Ishikawa (cell line): ENCODE measurements at regions not wholly inside any gene's neighbourhood (a gene's known extent, or its start where the extent isn't known, plus 50 kb on each side); places are given as distances from the start of the nearest gene placed in this dataset.

ENCODE experiments used
- CEBPB ChIP-seq: IDR thresholded peaks from 2 replicates; pipeline ENCODE4 v1.6.1; 2012
- CREB1 ChIP-seq: IDR thresholded peaks from 2 replicates; pipeline ENCODE4 v1.6.1; 2012; ENCODE audit warnings: low read depth
- EGR1 ChIP-seq: IDR thresholded peaks from 2 replicates; pipeline ENCODE4 v1.6.1; 2012
- EP300 ChIP-seq: IDR thresholded peaks from 2 replicates; pipeline ENCODE4 v1.6.1; 2012; ENCODE audit warnings: borderline replicate concordance
- FOXM1 ChIP-seq: IDR thresholded peaks from 2 replicates; pipeline ENCODE4 v1.6.1; 2012; ENCODE audit warnings: low read depth, borderline replicate concordance
- NFIC ChIP-seq: IDR thresholded peaks from 2 replicates; pipeline ENCODE4 v1.6.1; 2012
- RAD21 ChIP-seq: IDR thresholded peaks from 2 replicates; pipeline ENCODE4 v1.6.1; 2012; ENCODE audit warnings: low read depth
- TAF1 ChIP-seq: IDR thresholded peaks from 2 replicates; pipeline ENCODE4 v1.6.1; 2012; ENCODE audit warnings: low read depth, mild to moderate bottlenecking
- TCF12 ChIP-seq: IDR thresholded peaks from 2 replicates; pipeline ENCODE4 v1.6.1; 2012; ENCODE audit warnings: low read depth
- TEAD4 ChIP-seq: IDR thresholded peaks from 2 replicates; pipeline ENCODE4 v1.6.1; 2012
- YY1 ChIP-seq: IDR thresholded peaks from 2 replicates; pipeline ENCODE4 v1.6.1; 2012; ENCODE audit warnings: low read depth
- ZBTB7A ChIP-seq: IDR thresholded peaks from 2 replicates; pipeline ENCODE4 v1.6.1; 2012; ENCODE audit warnings: low read depth
- TF ChIP-seq, protein P1 (sequence below): IDR thresholded peaks from 2 replicates; pipeline ENCODE4 v1.6.1; 2012
- TF ChIP-seq, protein P2 (sequence below): IDR thresholded peaks from 2 replicates; pipeline ENCODE4 v1.6.1; 2012; ENCODE audit warnings: low read depth, mild to moderate bottlenecking
- TF ChIP-seq, protein P3 (sequence below): IDR thresholded peaks from 2 replicates; pipeline ENCODE4 v1.6.1; 2012

DNA sequence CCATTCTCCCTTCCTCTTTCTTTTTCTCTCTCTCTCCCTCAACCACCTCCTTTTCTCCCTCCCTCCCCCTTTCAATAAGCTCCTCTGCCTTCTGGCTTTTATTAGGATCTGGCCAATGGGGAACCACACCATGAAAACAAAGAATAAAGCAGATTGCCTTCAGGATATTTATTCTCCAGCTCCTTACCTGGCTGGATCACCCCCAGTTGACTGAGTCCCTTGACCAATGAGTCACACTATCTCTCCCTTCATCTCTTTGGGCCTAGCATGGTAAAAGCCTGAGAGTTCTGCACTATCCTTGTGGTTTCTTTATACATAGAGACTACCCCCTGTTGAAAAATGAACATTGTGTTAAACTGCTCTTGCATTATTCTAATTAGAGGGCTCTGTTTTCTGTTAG lies 476.8 kb downstream of the EPHA7 start:
- TF ChIP-seq ZBTB7A (no peak), CREB1 (no peak), TCF12 (no peak), YY1 (no peak), RAD21 (no peak), NFIC (no peak), TEAD4 (no peak), TAF1 (no peak)
- TF ChIP-seq, protein P1, sequence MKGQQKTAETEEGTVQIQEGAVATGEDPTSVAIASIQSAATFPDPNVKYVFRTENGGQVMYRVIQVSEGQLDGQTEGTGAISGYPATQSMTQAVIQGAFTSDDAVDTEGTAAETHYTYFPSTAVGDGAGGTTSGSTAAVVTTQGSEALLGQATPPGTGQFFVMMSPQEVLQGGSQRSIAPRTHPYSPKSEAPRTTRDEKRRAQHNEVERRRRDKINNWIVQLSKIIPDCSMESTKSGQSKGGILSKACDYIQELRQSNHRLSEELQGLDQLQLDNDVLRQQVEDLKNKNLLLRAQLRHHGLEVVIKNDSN = no peak

DNA sequence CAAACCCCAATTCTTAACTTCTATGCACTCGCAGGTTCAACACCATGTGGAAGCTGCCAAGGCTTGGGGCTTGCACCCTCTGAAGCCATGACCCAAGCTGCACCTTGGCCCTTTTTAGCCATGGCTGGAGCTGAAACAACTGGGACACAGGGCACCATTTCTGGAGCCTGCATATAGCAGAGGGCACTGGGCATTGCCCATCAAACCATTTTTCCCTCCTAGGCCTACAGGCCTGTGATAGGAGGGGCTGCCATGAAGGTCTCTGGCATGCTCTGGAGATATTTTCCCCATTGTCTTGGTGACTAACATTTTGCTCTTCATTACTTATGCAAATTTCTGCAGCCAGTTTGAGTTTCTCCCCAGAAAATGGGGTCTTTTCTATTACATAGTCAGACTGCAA lies 484.7 kb downstream of the EPHA7 start:
- TF ChIP-seq TEAD4 (no peak), CEBPB (no peak), CREB1 (no peak), EP300 (no peak), NFIC (no peak), TAF1 (no peak), EGR1 (no peak)
- TF ChIP-seq, protein P2, sequence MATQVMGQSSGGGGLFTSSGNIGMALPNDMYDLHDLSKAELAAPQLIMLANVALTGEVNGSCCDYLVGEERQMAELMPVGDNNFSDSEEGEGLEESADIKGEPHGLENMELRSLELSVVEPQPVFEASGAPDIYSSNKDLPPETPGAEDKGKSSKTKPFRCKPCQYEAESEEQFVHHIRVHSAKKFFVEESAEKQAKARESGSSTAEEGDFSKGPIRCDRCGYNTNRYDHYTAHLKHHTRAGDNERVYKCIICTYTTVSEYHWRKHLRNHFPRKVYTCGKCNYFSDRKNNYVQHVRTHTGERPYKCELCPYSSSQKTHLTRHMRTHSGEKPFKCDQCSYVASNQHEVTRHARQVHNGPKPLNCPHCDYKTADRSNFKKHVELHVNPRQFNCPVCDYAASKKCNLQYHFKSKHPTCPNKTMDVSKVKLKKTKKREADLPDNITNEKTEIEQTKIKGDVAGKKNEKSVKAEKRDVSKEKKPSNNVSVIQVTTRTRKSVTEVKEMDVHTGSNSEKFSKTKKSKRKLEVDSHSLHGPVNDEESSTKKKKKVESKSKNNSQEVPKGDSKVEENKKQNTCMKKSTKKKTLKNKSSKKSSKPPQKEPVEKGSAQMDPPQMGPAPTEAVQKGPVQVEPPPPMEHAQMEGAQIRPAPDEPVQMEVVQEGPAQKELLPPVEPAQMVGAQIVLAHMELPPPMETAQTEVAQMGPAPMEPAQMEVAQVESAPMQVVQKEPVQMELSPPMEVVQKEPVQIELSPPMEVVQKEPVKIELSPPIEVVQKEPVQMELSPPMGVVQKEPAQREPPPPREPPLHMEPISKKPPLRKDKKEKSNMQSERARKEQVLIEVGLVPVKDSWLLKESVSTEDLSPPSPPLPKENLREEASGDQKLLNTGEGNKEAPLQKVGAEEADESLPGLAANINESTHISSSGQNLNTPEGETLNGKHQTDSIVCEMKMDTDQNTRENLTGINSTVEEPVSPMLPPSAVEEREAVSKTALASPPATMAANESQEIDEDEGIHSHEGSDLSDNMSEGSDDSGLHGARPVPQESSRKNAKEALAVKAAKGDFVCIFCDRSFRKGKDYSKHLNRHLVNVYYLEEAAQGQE = no peak

DNA sequence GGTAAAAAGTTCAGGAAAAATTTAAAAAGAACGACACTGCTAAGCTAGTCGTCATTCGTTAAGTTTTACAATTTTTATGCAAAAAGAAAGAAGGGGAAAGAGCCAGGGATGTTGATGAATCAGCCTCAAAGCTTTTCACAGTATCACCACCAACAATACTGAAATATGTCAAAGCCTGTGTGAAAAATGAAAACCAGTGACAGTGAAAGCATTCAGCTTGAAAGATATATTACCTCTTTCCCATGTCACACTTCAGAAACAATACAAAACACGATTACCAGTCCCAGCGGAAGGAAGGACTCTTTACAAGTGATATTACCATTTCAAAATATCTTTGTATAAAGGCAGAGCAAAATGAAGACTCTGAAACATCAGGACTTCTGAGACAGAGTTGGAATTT lies 489.2 kb downstream of the EPHA7 start:
- TF ChIP-seq TEAD4 (no peak), TAF1 (no peak), FOXM1 (no peak), EGR1 (no peak)
- TF ChIP-seq, protein P2 = no peak

DNA sequence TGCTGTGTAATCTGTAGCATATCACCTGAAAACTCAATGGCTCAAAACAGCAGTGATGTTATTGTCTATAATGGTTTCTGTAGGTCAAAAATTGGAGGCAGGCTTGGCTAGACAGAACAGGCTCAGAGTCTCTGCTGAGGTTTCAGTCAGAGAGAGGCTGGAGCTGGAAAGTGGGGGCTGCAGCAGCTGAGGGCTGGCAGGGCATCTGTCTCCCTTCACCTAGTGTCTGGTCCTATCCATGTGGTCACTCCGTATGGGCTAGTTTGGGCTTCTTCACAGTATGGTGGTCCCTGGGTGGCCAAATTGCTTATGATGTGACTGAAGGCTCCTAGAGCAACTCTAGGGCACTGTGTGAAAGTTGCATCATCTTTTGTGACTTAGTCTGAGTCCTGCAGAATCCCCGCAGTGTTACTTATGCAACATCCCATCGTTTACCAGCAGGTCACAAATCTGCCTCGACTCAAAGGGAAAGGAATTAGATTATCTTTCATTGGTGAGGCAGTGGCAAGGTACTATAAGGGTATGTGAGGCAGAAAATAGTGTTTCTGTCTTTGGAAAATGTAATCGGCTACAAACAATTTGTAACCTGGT lies 497.0 kb downstream of the EPHA7 start:
- TF ChIP-seq ZBTB7A = no peak
- TF ChIP-seq CEBPB = no peak
- no peak for TF ChIP-seq EGR1
- no peak for TF ChIP-seq CREB1
- no peak for TF ChIP-seq TAF1
- TF ChIP-seq YY1 = no peak
- TF ChIP-seq EP300 = no peak
- TF ChIP-seq, protein P2 = no peak
- TF ChIP-seq TEAD4 = no peak
- TF ChIP-seq NFIC = no peak
- TF ChIP-seq, protein P1 = no peak
- TF ChIP-seq FOXM1 = no peak
- no peak for TF ChIP-seq RAD21
- TF ChIP-seq, protein P3, sequence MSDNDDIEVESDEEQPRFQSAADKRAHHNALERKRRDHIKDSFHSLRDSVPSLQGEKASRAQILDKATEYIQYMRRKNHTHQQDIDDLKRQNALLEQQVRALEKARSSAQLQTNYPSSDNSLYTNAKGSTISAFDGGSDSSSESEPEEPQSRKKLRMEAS = no peak
- TF ChIP-seq TCF12 = no peak

DNA sequence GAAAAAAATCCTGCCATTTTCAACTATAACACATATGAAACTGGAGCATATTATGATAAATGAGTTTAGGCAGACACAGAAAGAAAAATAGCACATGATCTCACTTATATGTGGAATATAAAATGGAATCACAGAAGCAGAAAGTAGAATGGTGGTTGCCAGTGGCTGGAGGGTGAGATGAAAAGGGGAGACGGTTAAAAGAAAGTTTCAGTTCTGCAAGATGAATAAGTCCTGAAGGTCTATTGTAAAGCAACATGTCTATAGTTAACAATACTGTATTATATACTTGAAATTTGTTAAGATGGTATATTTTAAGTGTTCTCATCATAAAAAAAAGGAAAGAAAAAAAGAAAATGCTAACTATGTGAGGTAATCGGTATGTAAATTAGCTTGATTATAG lies 503.9 kb downstream of the EPHA7 start:
- TF ChIP-seq EP300 (no peak), TEAD4 (no peak)

DNA sequence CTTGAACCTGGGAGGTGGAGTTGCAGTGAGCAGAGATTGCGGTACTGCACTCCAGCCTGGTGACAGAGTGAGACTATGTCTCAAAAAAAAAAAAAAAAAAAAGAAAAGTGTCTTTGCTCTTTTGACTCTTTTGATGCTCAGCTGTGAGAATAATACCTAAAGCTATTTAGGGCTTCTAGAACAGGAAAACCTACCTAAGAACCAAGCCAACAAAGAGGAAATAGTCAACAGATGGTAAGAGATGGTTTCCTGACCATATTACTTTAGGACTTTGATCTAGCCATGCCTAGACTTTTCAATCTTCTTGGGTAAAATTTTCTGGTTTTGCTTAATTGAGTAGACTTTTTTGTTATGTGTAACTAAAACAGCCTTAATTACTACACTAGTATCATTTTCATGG lies 508.1 kb downstream of the EPHA7 start:
- TF ChIP-seq, protein P1 = no peak
- no peak for TF ChIP-seq TAF1
